SJSA1 (cell line): ENCODE measurements at regions not wholly inside any gene's neighbourhood (a gene's known extent, or its start where the extent isn't known, plus 50 kb on each side); places are given as distances from the start of the nearest gene placed in this dataset.

Source experiments
- DNase-seq, 2 experiments: peaks; one replicate each; pipeline ENCODE4 v3.0.0-alpha.2; 2015 to 2020; ENCODE audit warnings: low spot score in 2 of 2, low read depth in 1 of 2
- H3K27ac ChIP-seq: fragments of 250-450 bp; sonication (Bioruptor Pico); 2 replicates; pipeline ENCODE4 v1.5.1; 2020; ENCODE audit warnings: mild to moderate bottlenecking, moderate library complexity
- H3K27me3 ChIP-seq: fragments of 250-450 bp; sonication (Bioruptor Pico); replicated peaks from 2 replicates; pipeline ENCODE4 v1.5.1; 2020; ENCODE audit warnings: mild to moderate bottlenecking, moderate library complexity
- H3K36me3 ChIP-seq: fragments of 250-450 bp; sonication (Bioruptor Pico); 2 replicates; pipeline ENCODE4 v1.5.1; 2020; ENCODE audit warnings: mild to moderate bottlenecking
- H3K4me1 ChIP-seq: fragments of 250-450 bp; sonication (Bioruptor Pico); replicated peaks from 2 replicates; pipeline ENCODE4 v1.6.1; 2021; ENCODE audit warnings: mild to moderate bottlenecking
- H3K4me3 ChIP-seq: fragments of 250-450 bp; sonication (Bioruptor Pico); 2 replicates; pipeline ENCODE4 v1.5.1; 2020; ENCODE audit warnings: mild to moderate bottlenecking
- H3K9me3 ChIP-seq: fragments of 250-450 bp; sonication (Bioruptor Pico); replicated peaks from 2 replicates; pipeline ENCODE4 v1.5.1; 2020; ENCODE audit warnings: mild to moderate bottlenecking

GRCh38 chr21:40901691-40902090, 54.7 kb upstream of the DSCAM start:
- Histone ChIP-seq H3K9me3 (no peaks in the 10 kb centered on the region), H3K4me1 (no peaks in the 10 kb centered on the region), H3K27me3 (no peaks in the 10 kb centered on the region), H3K4me3 (no peak overlapping the region), H3K27ac (no peak overlapping the region), H3K36me3 (no peaks in the 10 kb centered on the region)
- DNase-seq, result no peak

GRCh38 chr21:40902299-40902698, 55.3 kb upstream of the DSCAM start:
- Histone ChIP-seq H3K27me3 (no peaks in the 10 kb centered on the region), H3K27ac (no peak overlapping the region), H3K36me3 (no peaks in the 10 kb centered on the region), H3K4me1 (no peaks in the 10 kb centered on the region), H3K9me3 (no peaks in the 10 kb centered on the region), H3K4me3 (no peak overlapping the region)
- no peak for DNase-seq

DNA sequence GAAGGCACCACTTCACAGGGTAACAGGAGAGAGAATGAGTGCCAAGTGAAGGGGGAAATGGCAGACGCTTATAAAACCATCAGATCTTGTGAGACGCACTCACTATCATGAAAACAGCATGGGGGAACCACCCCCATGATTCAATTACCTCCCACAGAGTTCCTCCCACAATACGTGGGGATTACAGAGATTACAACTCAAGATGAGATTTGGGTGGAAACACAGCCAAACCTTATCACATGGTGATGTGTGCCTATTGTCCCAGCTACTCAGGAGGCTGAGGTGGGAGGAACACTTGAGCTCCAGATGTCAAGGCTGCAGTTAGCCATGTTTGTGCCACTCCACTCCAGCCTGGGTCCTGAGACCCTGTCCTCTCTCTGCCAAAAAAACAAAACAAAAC, 56.0 kb upstream of the DSCAM start:
- Histone ChIP-seq H3K27me3 (no peaks in the 10 kb centered on the region), H3K9me3 (no peaks in the 10 kb centered on the region), H3K27ac (no peak overlapping the region), H3K4me1 (no peaks in the 10 kb centered on the region), H3K4me3 (no peak overlapping the region), H3K36me3 (no peaks in the 10 kb centered on the region)
- DNase-seq, result no peak

DNA sequence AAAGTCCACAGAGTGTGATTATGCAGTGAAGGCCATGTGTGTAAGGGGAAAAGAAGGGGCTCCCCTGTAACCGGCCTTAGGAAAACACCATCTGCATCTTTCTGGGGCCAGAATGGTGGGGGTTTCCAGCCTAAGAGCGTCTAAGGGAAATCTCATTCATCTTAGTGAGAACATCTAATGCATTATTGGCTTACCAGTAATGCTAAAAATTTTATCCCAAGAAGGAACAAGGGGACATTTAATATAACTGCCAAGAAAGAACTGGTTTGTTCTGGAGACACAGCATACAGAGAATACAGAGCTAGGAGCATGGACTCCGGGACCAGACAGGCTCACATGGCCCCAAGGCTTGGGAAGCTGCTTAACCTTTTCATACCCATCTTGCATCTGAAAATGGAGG, 58.3 kb upstream of the DSCAM start:
- H3K36me3 ChIP-seq, result no peaks in the 10 kb centered on the region
- no peak for DNase-seq
- H3K27me3 ChIP-seq, result no peaks in the 10 kb centered on the region
- no peak overlapping the region for H3K27ac ChIP-seq
- no peaks in the 10 kb centered on the region for H3K4me1 ChIP-seq
- no peaks in the 10 kb centered on the region for H3K9me3 ChIP-seq
- H3K4me3 ChIP-seq, result no peak overlapping the region

DNA sequence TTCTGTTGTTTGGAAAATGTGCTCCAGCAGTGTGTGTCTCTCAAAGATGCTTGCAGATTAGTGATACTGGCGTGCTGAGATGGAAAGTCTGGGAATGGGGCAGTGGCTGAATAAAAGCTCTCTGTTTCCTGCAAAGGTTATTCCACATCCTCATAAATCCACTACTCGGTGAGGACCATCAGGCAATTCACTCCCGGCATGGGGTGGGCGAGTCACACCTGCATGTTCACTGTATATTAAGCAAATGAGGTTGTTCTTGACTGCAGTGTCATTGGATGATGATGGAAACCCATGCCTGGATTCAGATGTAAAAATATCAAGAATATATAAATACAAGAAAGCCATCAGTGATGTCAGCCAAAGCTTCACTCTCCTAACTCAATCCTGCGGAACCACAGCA, 65.4 kb upstream of the DSCAM start:
- H3K27me3 ChIP-seq, result no peaks in the 10 kb centered on the region
- H3K36me3 ChIP-seq, result no peaks in the 10 kb centered on the region
- no peak overlapping the region for H3K27ac ChIP-seq
- H3K9me3 ChIP-seq, result no peaks in the 10 kb centered on the region
- H3K4me3 ChIP-seq, result no peak overlapping the region
- DNase-seq, result no peak
- H3K4me1 ChIP-seq, result no peaks in the 10 kb centered on the region

DNA sequence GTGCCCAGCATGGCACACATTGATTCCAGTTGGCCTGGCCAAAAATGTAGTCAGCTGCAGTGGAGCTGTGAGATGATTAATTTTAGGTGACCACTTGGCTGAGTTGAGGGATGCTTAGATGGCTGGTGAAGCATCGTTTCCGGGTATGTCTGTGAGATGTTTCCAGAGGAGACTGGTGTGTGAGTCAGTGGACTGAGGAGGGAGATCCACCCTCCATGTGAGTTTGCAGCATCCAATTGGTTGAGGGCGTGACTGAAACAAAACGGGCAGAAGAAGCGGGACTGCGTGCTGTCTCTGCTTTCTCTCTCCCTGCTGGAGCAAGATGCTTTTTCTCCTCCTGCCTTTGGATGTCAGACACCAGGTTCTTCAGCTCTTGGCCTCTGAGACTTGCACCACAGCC, 68.2 kb upstream of the DSCAM start:
- Histone ChIP-seq H3K27me3 (no peaks in the 10 kb centered on the region), H3K4me3 (no peak overlapping the region), H3K9me3 (no peaks in the 10 kb centered on the region), H3K27ac (no peak overlapping the region), H3K36me3 (no peaks in the 10 kb centered on the region), H3K4me1 (no peaks in the 10 kb centered on the region)
- no peak for DNase-seq

DNA sequence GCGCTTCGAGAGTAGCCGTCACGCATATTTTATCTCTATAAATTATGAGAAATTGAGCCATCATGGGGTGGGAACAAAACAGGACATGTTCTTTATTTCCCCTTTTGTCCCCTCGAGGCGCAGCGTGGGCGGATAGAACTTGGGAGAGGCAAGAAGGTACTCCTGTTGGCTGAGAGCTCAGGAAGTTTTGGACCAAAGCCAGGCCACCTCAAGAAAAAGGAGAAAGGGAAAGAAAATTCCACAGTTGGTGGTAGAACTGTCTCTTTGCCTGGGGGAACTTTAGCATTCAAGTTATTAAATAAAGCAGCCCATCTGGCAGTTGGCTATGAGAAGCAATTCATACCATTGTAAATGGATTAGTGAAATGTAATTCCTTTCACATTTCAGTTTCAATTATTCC, 76.4 kb upstream of the DSCAM start:
- Histone ChIP-seq H3K4me1 (no peaks in the 10 kb centered on the region), H3K9me3 (no peaks in the 10 kb centered on the region), H3K27ac (no peak overlapping the region), H3K36me3 (no peaks in the 10 kb centered on the region), H3K4me3 (no peak overlapping the region), H3K27me3 (no peaks in the 10 kb centered on the region)
- no peak for DNase-seq

GRCh38 chr21:40923901-40924300, 76.9 kb upstream of the DSCAM start:
- H3K9me3 ChIP-seq, result 0 out of 2 replicates have a peak, but pooled peaks cover under 1% of the 10 kb centered on the region
- DNase-seq, result no peak
- H3K4me3 ChIP-seq, result no peak overlapping the region
- H3K4me1 ChIP-seq, result no peaks in the 10 kb centered on the region
- no peaks in the 10 kb centered on the region for H3K36me3 ChIP-seq
- H3K27ac ChIP-seq, result no peak overlapping the region
- H3K27me3 ChIP-seq, result no peaks in the 10 kb centered on the region

- Histone ChIP-seq H3K9me3 (0 out of 2 replicates have a peak, but pooled peaks cover 5% of the 10 kb centered on the region), H3K27ac (no peak overlapping the region), H3K4me1 (no peaks in the 10 kb centered on the region), H3K36me3 (no peaks in the 10 kb centered on the region), H3K27me3 (no peaks in the 10 kb centered on the region), H3K4me3 (no peak overlapping the region)
- DNase-seq, result no peak
Measured at GRCh38 chr21:40924641-40925040, 77.7 kb upstream of the DSCAM start.

DNA sequence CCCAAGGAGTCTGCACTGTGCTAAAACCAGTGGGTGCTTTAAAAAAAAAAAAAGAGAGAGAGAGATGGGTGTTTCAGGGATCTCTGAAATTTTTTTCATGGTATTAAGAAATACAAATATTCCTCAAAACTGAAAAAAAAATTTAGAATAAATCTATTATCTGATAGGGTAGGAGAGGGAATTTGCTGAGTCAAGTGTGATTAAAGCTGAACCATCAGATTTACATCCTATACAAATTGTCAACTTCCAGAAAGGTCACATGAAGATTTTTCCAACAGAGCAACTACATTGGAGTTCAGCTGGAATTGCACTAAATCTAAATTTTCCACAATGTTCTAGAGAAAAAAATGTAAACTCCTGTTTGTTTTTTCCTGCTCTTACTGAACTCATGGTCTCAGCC, 79.3 kb upstream of the DSCAM start:
- Histone ChIP-seq H3K27ac (no peak overlapping the region), H3K27me3 (no peaks in the 10 kb centered on the region), H3K4me1 (no peaks in the 10 kb centered on the region), H3K4me3 (no peak overlapping the region), H3K36me3 (no peaks in the 10 kb centered on the region), H3K9me3 (0 out of 2 replicates have a peak, but pooled peaks cover 5% of the 10 kb centered on the region)
- no peak for DNase-seq

GRCh38 chr21:40929833-40930232, 82.9 kb upstream of the DSCAM start:
- H3K27ac ChIP-seq, result no peak overlapping the region
- no peak for DNase-seq
- H3K4me3 ChIP-seq, result no peak overlapping the region
- 0 out of 2 replicates have a peak, but pooled peaks cover 5% of the 10 kb centered on the region for H3K9me3 ChIP-seq
- no peaks in the 10 kb centered on the region for H3K4me1 ChIP-seq
- no peaks in the 10 kb centered on the region for H3K36me3 ChIP-seq
- H3K27me3 ChIP-seq, result no peaks in the 10 kb centered on the region

DNA sequence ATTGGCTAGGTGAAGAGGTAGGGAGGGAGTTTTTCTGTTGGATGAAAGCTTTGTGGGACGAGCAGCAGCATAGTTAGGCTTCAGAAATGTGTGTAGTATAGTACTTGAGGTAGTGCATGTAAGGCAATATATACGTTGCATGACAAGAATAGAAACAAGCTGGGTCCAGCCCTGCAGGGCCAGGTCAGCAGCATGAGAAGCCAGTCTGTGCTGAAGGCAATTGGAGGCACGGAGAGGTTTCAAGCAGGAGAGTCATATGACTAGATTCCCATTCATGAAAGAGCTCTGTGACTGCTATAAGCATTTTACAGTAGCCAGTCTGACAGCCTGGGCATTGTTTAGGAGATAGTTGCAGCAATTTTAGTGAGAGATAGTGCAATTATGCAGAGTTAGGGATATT, 84.2 kb upstream of the DSCAM start:
- no peak overlapping the region for H3K4me3 ChIP-seq
- no peaks in the 10 kb centered on the region for H3K27me3 ChIP-seq
- H3K27ac ChIP-seq, result no peak overlapping the region
- no peak for DNase-seq
- H3K9me3 ChIP-seq, result 0 out of 2 replicates have a peak, but pooled peaks cover 5% of the 10 kb centered on the region
- H3K4me1 ChIP-seq, result no peaks in the 10 kb centered on the region
- no peaks in the 10 kb centered on the region for H3K36me3 ChIP-seq

GRCh38 chr21:40936178-40936577, 89.2 kb upstream of the DSCAM start:
- H3K4me3 ChIP-seq, result no peak overlapping the region
- no peaks in the 10 kb centered on the region for H3K36me3 ChIP-seq
- DNase-seq, result no peak
- H3K27ac ChIP-seq, result no peak overlapping the region
- H3K4me1 ChIP-seq, result no peaks in the 10 kb centered on the region
- H3K9me3 ChIP-seq, result no peaks in the 10 kb centered on the region
- no peaks in the 10 kb centered on the region for H3K27me3 ChIP-seq

- H3K27ac ChIP-seq, result no peak overlapping the region
- no peaks in the 10 kb centered on the region for H3K9me3 ChIP-seq
- no peak overlapping the region for H3K4me3 ChIP-seq
- no peak for DNase-seq
- no peaks in the 10 kb centered on the region for H3K27me3 ChIP-seq
- no peaks in the 10 kb centered on the region for H3K36me3 ChIP-seq
- no peaks in the 10 kb centered on the region for H3K4me1 ChIP-seq
Measured at GRCh38 chr21:40936771-40937261, 89.9 kb upstream of the DSCAM start.

GRCh38 chr21:40938078-40938477, 91.1 kb upstream of the DSCAM start:
- Histone ChIP-seq H3K4me3 (no peak overlapping the region), H3K9me3 (no peaks in the 10 kb centered on the region), H3K36me3 (no peaks in the 10 kb centered on the region), H3K27ac (no peak overlapping the region), H3K4me1 (no peaks in the 10 kb centered on the region), H3K27me3 (no peaks in the 10 kb centered on the region)
- no peak for DNase-seq
